ENCODE measurements at regions not wholly inside any gene's neighbourhood (a gene's known extent, or its start where the extent isn't known, plus 50 kb on each side); places are given as distances from the start of the nearest gene placed in this dataset.

DNA sequence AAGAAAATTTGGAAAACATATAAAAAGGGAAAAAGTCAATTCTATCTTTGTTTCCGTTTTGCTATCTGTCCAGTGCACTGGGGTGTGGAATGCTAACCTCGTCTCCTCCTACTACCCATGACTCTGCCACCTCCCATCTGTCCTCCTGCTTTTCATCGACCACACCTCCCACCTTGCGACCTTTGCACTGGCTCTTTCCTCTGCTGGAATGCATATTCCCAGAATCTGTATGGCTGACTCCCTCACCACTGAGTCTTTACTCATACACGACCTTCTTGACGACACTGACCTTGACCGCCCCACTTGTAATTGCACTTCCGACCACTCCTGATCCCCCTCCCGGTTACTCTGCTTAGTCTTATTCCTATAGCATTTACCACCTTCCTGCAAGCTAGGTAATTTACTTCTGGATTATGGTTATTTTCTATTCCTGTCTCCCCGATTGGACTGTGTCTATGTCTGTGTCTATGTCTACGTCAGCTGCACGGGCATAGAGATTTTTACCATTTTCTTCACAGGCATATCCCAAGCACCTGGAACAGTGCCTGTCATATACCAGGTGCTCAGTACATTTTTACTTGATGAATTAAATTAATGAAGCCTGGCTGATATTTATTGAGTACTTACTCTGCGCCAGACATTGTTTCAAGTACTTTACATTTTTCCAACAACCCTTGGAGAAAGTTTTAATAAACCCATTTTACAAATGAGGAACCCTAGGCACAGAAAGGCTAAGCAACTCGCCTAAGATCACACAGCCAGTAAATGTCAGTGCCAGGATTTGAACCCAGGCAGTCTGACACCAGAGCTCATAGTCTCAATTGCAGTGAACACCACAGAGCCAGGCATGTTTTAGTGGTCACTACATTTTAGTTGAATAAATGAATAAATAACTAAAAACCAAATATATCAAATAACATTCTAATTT lies 54.0 kb upstream of the SLC22A11 start:
- no peak overlapping the region for H3K4me3 ChIP-seq (ENCODE audit: low read depth, low read length)
- TF ChIP-seq, protein P1, sequence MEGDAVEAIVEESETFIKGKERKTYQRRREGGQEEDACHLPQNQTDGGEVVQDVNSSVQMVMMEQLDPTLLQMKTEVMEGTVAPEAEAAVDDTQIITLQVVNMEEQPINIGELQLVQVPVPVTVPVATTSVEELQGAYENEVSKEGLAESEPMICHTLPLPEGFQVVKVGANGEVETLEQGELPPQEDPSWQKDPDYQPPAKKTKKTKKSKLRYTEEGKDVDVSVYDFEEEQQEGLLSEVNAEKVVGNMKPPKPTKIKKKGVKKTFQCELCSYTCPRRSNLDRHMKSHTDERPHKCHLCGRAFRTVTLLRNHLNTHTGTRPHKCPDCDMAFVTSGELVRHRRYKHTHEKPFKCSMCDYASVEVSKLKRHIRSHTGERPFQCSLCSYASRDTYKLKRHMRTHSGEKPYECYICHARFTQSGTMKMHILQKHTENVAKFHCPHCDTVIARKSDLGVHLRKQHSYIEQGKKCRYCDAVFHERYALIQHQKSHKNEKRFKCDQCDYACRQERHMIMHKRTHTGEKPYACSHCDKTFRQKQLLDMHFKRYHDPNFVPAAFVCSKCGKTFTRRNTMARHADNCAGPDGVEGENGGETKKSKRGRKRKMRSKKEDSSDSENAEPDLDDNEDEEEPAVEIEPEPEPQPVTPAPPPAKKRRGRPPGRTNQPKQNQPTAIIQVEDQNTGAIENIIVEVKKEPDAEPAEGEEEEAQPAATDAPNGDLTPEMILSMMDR (IDR thresholded peaks at IDR 0.05; ENCODE audit: low read depth, low read length) = no peak
- TF ChIP-seq POLR2A (IDR thresholded peaks at IDR 0.05; ENCODE audit: extremely low read depth, insufficient read length) (no peak), MYC (IDR thresholded peaks at IDR 0.05; ENCODE audit: low read depth, low read length) (no peak)
- TF ChIP-seq, protein P2, sequence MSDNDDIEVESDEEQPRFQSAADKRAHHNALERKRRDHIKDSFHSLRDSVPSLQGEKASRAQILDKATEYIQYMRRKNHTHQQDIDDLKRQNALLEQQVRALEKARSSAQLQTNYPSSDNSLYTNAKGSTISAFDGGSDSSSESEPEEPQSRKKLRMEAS (IDR thresholded peaks at IDR 0.05; ENCODE audit: low read depth, low read length) = no peak
- no peak for DNase-seq (ENCODE audit: low read depth)

DNA sequence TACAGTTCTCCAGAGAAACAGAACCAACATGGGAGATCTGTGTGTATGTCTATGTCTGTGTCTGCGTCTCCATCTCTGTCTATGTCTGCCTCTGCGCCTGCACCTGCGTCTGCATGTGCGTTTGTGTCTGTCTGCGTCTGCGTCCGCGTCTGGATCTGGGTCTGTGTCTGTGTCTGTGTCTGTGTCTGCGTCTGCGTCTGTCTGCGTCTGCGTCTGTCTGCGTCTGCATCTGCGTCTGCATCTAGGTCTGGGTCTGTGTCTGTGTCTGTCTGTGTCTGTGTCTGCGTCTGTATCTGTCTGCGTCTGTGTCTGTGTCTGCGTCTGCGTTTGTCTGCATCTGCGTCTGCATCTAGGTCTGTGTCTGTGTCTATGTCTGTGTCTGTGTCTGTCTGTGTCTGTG lies 53.1 kb upstream of the SLC22A11 start:
- no peak for DNase-seq (ENCODE audit: low read depth)
- TF ChIP-seq, protein P1 (IDR thresholded peaks at IDR 0.05; ENCODE audit: low read depth, low read length) = no peak
- TF ChIP-seq MYC (IDR thresholded peaks at IDR 0.05; ENCODE audit: low read depth, low read length) = no peak
- TF ChIP-seq, protein P2 (IDR thresholded peaks at IDR 0.05; ENCODE audit: low read depth, low read length) = no peak
- TF ChIP-seq POLR2A (IDR thresholded peaks at IDR 0.05; ENCODE audit: extremely low read depth, insufficient read length) = no peak
- H3K4me3 ChIP-seq (ENCODE audit: low read depth, low read length) = no peak overlapping the region

DNA sequence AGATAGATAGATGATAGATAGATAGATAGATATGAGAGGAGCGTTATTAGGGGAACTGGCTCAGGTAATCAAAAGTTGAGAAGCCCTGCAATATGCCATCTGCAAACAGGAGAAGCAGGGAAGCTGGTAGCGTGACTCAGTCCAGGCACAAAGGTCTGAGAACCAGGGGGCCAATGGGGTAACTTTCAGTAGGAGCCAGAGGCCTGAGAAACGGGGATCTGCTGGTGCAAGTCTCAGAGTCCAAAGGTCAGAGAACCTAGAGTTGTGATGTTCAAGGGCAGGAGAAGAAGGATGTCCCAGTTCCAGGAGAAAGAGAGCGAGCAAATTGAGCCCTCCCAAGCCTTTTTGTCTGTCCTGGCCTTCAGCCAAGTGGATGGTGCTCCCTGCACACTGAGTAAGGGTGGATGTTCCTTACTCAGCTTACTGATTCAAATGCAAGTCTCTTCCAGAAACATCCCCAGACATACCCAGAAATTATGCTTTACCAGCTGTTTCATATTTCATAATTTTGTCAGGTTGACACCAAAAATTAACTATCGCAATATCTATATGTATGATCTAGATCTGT lies 52.5 kb upstream of the SLC22A11 start:
- no peak for DNase-seq (ENCODE audit: low read depth)
- H3K4me3 ChIP-seq (ENCODE audit: low read depth, low read length) = no peak overlapping the region
- TF ChIP-seq, protein P2 (IDR thresholded peaks at IDR 0.05; ENCODE audit: low read depth, low read length) = no peak

DNA sequence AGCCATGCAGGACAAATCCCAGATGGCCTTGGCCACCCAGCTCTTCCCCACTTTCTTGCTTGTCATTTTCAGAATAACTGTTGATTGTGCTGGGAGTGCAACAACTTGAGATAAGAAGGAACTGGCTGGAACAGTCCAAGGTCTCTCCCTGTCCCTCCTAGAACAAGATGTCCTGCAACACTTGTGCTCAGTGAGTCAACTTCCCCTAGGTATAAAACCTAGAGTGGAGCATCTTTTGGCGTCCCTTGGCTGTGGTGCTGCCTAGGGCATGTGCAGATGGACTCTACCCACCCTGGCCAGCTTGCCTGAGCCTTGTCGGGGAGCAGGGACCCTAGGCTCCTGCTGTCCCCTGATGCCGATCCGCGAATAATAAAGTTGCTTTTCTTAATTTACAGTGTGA lies 50.7 kb upstream of the SLC22A11 start:
- DNase-seq (ENCODE audit: low read depth) = no peak
- TF ChIP-seq POLR2A (IDR thresholded peaks at IDR 0.05; ENCODE audit: extremely low read depth, insufficient read length) (no peak), MYC (IDR thresholded peaks at IDR 0.05; ENCODE audit: low read depth, low read length) (no peak)
- TF ChIP-seq, protein P1 (IDR thresholded peaks at IDR 0.05; ENCODE audit: low read depth, low read length) = no peak
- TF ChIP-seq, protein P2 (IDR thresholded peaks at IDR 0.05; ENCODE audit: low read depth, low read length) = no peak
- no peak overlapping the region for H3K4me3 ChIP-seq (ENCODE audit: low read depth, low read length)
